A549 (cell line): ENCODE measurements at regions not wholly inside any gene's neighbourhood (a gene's known extent, or its start where the extent isn't known, plus 50 kb on each side); places are given as distances from the start of the nearest gene placed in this dataset.

Experiments
- ATAC-seq, 2 experiments: fragments of 200-7000 bp in 1 of 2; fragments of >200 bp in 1 of 2; cut with Nextera tagmentation in 1 of 2; cut with Tn5 transposase in 1 of 2; 3 replicates each; pipeline versions ENCODE4 v1.8.0 to v1.9.1; 2018 to 2020; ENCODE audit warnings: mild to moderate bottlenecking in 1 of 2, moderate library complexity in 1 of 2
- CTCF ChIA-PET: fragments of 300-600 bp; sonication (Branson Sonifier 250); formaldehyde crosslinking; extraction: SDS; loops from one replicate; lab custom pipeline; 2021; ENCODE audit warnings: antibody characterized with exemption, inconsistent platforms; lab: Yijun Ruan, JAX
- POLR2A ChIA-PET: fragments of 350-600 bp; formaldehyde crosslinking; extraction: SDS; loops from one replicate; lab custom pipeline; 2021; ENCODE audit warnings: antibody characterized with exemption, inconsistent platforms; lab: Yijun Ruan, JAX
- DNase-seq, 2 experiments: peaks; one replicate each; pipeline versions ENCODE4 v3.0.0 to v3.0.0-alpha.2; 2011 to 2016; ENCODE audit warnings: low read depth in 1 of 2, low spot score in 1 of 2
- FAIRE-seq: peaks from 2 replicates; lab custom pipeline; 2011; peaks lifted over from hg19 to GRCh38; lab: Jason Lieb, UNC
- H3K27ac ChIP-seq, 2 experiments: fragments of >200 bp; sonication (Bioruptor Twin); formaldehyde crosslinking; 3 replicates each; pipeline ENCODE4 v1.5.1; 2016 to 2017
- H3K4me1 ChIP-seq: fragments of >200 bp; sonication (Bioruptor Twin); formaldehyde crosslinking; 3 replicates; pipeline ENCODE4 v1.6.1; 2016
- H3K4me2 ChIP-seq: fragments of >200 bp; sonication (Bioruptor Twin); formaldehyde crosslinking; 3 replicates; pipeline ENCODE4 v1.6.1; 2016
- H3K4me3 ChIP-seq: fragments of >200 bp; sonication (Bioruptor Twin); formaldehyde crosslinking; 3 replicates; pipeline ENCODE4 v1.5.1; 2016
- H3K9me3 ChIP-seq: fragments of >200 bp; sonication (Bioruptor Twin); formaldehyde crosslinking; 3 replicates; pipeline ENCODE4 v1.6.1; 2016
- CBX8 ChIP-seq: fragments of 200-600 bp; sonication (generic); IDR thresholded peaks from 2 replicates; pipeline ENCODE4 v1.6.1; 2016
- CEBPB ChIP-seq, 2 experiments: fragments of >200 bp in 1 of 2; sonication (Bioruptor Twin) in 1 of 2; formaldehyde crosslinking in 1 of 2; IDR thresholded peaks; 2 replicates each; pipeline ENCODE4 v1.6.1; 2012 to 2016
- EHMT2 ChIP-seq: fragments of 200-600 bp; sonication (generic); IDR thresholded peaks from 2 replicates; pipeline ENCODE4 v1.6.1; 2016; ENCODE audit warnings: antibody characterized with exemption, low read depth, mild to moderate bottlenecking, moderate library complexity
- FOSB ChIP-seq: fragments of 250-450 bp; sonication (Bioruptor Pico); IDR thresholded peaks from 2 replicates; pipeline ENCODE4 v1.5.0; 2020; ENCODE audit warnings: mild to moderate bottlenecking, moderate library complexity
- FOXS1 ChIP-seq: fragments of 250-450 bp; sonication (Bioruptor Pico); IDR thresholded peaks from 2 replicates; pipeline ENCODE4 v1.5.0; 2020; ENCODE audit warnings: mild to moderate bottlenecking, moderate library complexity
- HDAC2 ChIP-seq: fragments of 200-600 bp; sonication (generic); IDR thresholded peaks from 2 replicates; pipeline ENCODE4 v1.6.1; 2016
- HOXB13 ChIP-seq: fragments of 250-450 bp; sonication (Bioruptor Pico); IDR thresholded peaks from 2 replicates; pipeline ENCODE4 v1.5.0; 2020; ENCODE audit warnings: low read depth, mild to moderate bottlenecking, moderate library complexity
- KDM1A ChIP-seq: fragments of 200-600 bp; sonication (generic); IDR thresholded peaks from 2 replicates; pipeline ENCODE4 v1.6.1; 2016; ENCODE audit warnings: low read depth, mild to moderate bottlenecking
- MAZ ChIP-seq: fragments of 150-350 bp; IDR thresholded peaks from 2 replicates; pipeline ENCODE4 v1.6.1; 2014; ENCODE audit warnings: antibody characterized with exemption, low read depth, low read length, borderline replicate concordance
- NR3C1 ChIP-seq: fragments of >200 bp; sonication (Bioruptor Twin); formaldehyde crosslinking; IDR thresholded peaks from 3 replicates; pipeline ENCODE4 v1.6.1; 2017
- RAD21 ChIP-seq, 2 experiments: fragments of >200 bp in 1 of 2; sonication (Bioruptor Twin) in 1 of 2; formaldehyde crosslinking in 1 of 2; IDR thresholded peaks in 1 of 2; conservative IDR thresholded peaks in 1 of 2; 2 replicates in 1 of 2; 3 replicates in 1 of 2; pipeline ENCODE4 v1.6.1; 2012 to 2018; ENCODE audit warnings: inconsistent platforms in 1 of 2
- TFCP2L1 ChIP-seq: fragments of 250-450 bp; sonication (Bioruptor Pico); IDR thresholded peaks from 2 replicates; pipeline ENCODE4 v1.5.0; 2021; ENCODE audit warnings: mild to moderate bottlenecking
- ZFP36 ChIP-seq: fragments of 450-650 bp; IDR thresholded peaks from 2 replicates; pipeline ENCODE4 v1.6.1; 2014; ENCODE audit warnings: borderline replicate concordance; ENCODE audit not compliant: partially characterized antibody
- ZNF302 ChIP-seq: fragments of 250-450 bp; sonication (Bioruptor Pico); IDR thresholded peaks from 2 replicates; pipeline ENCODE4 v1.9.0; 2021; ENCODE audit warnings: inconsistent platforms, mild to moderate bottlenecking, moderate library complexity
- ZSCAN20 ChIP-seq: fragments of 250-450 bp; sonication (Bioruptor Pico); IDR thresholded peaks from 2 replicates; pipeline ENCODE4 v1.8.0; 2022; ENCODE audit warnings: mild to moderate bottlenecking, moderate library complexity
- WGBS: methylation state at CpG from one replicate; pipeline ENCODE4 v1.1.6; 2017; ENCODE audit errors: missing lambda C conversion rate; 5-methylcytosine and 5-hydroxymethylcytosine counted together
- TF ChIP-seq, protein P1 (sequence below): fragments of 150-350 bp; IDR thresholded peaks from 2 replicates; pipeline ENCODE4 v1.6.1; 2014; ENCODE audit warnings: low read depth, mild to moderate bottlenecking, low read length
- TF ChIP-seq, protein P2 (sequence below): fragments of 250-450 bp; sonication (Bioruptor Pico); IDR thresholded peaks from 2 replicates; pipeline ENCODE4 v1.5.0; 2021; ENCODE audit warnings: mild to moderate bottlenecking, moderate library complexity, borderline replicate concordance
- TF ChIP-seq, protein P3 (sequence below): IDR thresholded peaks from 2 replicates; pipeline ENCODE4 v1.6.1; 2012; ENCODE audit warnings: low read depth, borderline replicate concordance
- TF ChIP-seq, protein P4 (sequence below): fragments of 250-450 bp; sonication (Bioruptor Pico); IDR thresholded peaks from 2 replicates; pipeline ENCODE4 v1.5.0; 2020; ENCODE audit warnings: low read depth, mild to moderate bottlenecking, moderate library complexity
- TF ChIP-seq, protein P5 (sequence below): fragments of >200 bp; sonication (Bioruptor Twin); formaldehyde crosslinking; IDR thresholded peaks from 3 replicates; pipeline ENCODE4 v1.6.1; 2016

DNA sequence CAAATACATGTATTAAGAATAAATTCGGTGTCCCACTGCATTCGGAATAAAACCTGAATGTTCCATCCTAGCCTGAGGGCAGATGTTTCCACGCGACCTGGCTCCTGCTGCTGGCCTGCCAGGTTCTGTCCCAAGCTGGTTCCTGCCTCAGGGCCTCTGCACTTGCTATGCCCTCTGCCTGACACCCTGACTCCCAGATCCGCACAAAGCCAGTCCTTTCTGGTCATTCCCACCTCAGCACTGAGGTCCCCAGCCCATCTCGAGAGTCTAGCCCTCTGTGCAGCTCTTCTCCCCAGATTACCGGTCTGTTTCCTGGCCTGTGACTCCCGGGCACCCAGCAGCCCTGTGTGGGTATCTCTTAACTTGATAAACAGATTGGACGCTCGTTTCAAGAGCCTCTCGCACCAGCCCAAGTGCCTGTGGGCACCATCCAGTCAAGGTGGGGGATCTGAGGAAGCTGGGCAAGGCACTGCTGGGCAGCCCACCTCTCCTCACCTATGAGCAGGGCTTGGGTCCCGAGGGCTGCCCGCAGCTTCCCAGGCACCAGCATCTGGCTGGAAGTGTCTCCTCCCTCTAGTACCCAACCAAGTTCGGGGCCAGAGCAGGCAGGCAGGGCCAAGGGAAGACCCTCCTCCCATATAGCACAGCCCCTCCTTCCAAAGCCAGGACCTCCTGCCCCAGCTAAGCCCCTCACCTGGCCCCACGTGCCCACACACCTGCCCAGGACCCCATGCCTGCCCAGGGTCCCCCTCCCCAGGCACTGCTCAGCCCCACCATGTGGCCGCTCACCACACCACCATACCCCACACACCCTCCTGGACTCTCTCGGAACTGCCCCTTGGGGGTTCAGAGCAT lies 132.2 kb downstream of the NCOR2 start:
- no peak overlapping the region for H3K4me3 ChIP-seq
- no peak overlapping the region for H3K4me2 ChIP-seq
- ATAC-seq (no peak; a peak in 1 of 6 replicates), DNase-seq (no peak), FAIRE-seq (no peak)
- POLR2A ChIA-PET: interaction anchor here (0.6 kb wide), 1 partner anchor 178 kb away, joined by 3 read pairs; no protein-coding TSS in a partner anchor
- TF ChIP-seq KDM1A (no peak), RAD21 (conservative IDR thresholded peaks at IDR 0.05 in 1 of 2, IDR thresholded peaks at IDR 0.05 in 1 of 2) (no peak), HOXB13 (CRISPR knock-in tag) (no peak), ZFP36 (no peak), CEBPB (IDR thresholded peaks at IDR 0.05) (no peak), MAZ (no peak), HDAC2 (no peak), NR3C1 (no peak), EHMT2 (no peak), FOSB (no peak), TFCP2L1 (no peak), CBX8 (no peak), FOXS1 (CRISPR knock-in tag) (no peak), ZNF302 (CRISPR knock-in tag) (no peak)
- TF ChIP-seq, protein P1, sequence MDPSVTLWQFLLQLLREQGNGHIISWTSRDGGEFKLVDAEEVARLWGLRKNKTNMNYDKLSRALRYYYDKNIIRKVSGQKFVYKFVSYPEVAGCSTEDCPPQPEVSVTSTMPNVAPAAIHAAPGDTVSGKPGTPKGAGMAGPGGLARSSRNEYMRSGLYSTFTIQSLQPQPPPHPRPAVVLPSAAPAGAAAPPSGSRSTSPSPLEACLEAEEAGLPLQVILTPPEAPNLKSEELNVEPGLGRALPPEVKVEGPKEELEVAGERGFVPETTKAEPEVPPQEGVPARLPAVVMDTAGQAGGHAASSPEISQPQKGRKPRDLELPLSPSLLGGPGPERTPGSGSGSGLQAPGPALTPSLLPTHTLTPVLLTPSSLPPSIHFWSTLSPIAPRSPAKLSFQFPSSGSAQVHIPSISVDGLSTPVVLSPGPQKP: no peak
- TF ChIP-seq, protein P2, sequence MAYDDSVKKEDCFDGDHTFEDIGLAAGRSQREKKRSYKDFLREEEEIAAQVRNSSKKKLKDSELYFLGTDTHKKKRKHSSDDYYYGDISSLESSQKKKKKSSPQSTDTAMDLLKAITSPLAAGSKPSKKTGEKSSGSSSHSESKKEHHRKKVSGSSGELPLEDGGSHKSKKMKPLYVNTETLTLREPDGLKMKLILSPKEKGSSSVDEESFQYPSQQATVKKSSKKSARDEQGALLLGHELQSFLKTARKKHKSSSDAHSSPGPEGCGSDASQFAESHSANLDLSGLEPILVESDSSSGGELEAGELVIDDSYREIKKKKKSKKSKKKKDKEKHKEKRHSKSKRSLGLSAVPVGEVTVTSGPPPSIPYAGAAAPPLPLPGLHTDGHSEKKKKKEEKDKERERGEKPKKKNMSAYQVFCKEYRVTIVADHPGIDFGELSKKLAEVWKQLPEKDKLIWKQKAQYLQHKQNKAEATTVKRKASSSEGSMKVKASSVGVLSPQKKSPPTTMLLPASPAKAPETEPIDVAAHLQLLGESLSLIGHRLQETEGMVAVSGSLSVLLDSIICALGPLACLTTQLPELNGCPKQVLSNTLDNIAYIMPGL: no peak
- TF ChIP-seq, protein P3, sequence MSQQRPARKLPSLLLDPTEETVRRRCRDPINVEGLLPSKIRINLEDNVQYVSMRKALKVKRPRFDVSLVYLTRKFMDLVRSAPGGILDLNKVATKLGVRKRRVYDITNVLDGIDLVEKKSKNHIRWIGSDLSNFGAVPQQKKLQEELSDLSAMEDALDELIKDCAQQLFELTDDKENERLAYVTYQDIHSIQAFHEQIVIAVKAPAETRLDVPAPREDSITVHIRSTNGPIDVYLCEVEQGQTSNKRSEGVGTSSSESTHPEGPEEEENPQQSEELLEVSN: no peak
- TF ChIP-seq, protein P4, sequence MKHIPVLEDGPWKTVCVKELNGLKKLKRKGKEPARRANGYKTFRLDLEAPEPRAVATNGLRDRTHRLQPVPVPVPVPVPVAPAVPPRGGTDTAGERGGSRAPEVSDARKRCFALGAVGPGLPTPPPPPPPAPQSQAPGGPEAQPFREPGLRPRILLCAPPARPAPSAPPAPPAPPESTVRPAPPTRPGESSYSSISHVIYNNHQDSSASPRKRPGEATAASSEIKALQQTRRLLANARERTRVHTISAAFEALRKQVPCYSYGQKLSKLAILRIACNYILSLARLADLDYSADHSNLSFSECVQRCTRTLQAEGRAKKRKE (CRISPR knock-in tag): no peak
- TF ChIP-seq, protein P5, sequence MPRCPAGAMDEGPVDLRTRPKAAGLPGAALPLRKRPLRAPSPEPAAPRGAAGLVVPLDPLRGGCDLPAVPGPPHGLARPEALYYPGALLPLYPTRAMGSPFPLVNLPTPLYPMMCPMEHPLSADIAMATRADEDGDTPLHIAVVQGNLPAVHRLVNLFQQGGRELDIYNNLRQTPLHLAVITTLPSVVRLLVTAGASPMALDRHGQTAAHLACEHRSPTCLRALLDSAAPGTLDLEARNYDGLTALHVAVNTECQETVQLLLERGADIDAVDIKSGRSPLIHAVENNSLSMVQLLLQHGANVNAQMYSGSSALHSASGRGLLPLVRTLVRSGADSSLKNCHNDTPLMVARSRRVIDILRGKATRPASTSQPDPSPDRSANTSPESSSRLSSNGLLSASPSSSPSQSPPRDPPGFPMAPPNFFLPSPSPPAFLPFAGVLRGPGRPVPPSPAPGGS: no peak
- WGBS: 86% methylated on average over 15 of the region's 17 CpGs
- CTCF ChIA-PET: interaction anchor here (0.7 to 1.4 kb wide), 4 partner anchors 37 to 56 kb away, joined by 3 read pairs; no protein-coding TSS in a partner anchor
- no peak overlapping the region for H3K27ac ChIP-seq
- no peaks in the 10 kb centered on the region for H3K9me3 ChIP-seq
- no peaks in the 10 kb centered on the region for H3K4me1 ChIP-seq

DNA sequence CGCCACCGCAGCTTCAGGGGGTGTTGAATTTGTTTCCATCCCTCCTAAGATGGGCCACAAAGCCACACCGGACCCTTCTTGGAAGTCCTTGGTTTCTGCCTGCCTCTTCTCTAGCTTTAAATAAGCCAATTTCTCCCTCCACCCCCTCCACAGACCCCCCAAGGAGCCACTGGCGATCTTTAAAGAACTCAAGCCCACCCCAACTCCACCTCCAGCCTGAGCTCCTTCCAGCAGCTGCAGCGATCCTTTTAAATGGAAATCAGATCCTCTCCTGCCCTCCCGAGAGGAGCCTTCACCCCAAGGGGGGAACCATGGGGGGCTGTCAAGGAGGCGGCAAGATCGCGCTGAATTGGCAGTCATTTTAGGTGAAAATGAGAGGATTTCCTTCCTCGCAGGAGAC lies 133.1 kb downstream of the NCOR2 start:
- TF ChIP-seq HOXB13 (CRISPR knock-in tag): no peak
- no peak for TF ChIP-seq ZSCAN20 (CRISPR knock-in tag)
- TF ChIP-seq, protein P2: no peak
- ChIA-PET POLR2A (interaction anchor here (0.6 kb wide), 1 partner anchor 177 kb away, joined by 3 read pairs; no protein-coding TSS in a partner anchor), CTCF (interaction anchor here (0.7 to 1.4 kb wide), 3 partner anchors 37 to 44 kb away, joined by 3 read pairs; no protein-coding TSS in a partner anchor)
- no peak for FAIRE-seq
- no peak for ATAC-seq
- H3K27ac ChIP-seq: no peak overlapping the region
- H3K4me3 ChIP-seq: no peak overlapping the region
- H3K4me1 ChIP-seq: no peaks in the 10 kb centered on the region
- DNase-seq: no peak
- no peaks in the 10 kb centered on the region for H3K9me3 ChIP-seq
- H3K4me2 ChIP-seq: no peak overlapping the region
- WGBS: 84% methylated on average over 10 of the region's 10 CpGs
